Activated CD8-positive, alpha-beta memory T cell treated with anti-CD3 and anti-CD28 coated beads for 48 hours (primary cell): ENCODE measurements at regions not wholly inside any gene's neighbourhood (a gene's known extent, or its start where the extent isn't known, plus 50 kb on each side); places are given as distances from the start of the nearest gene placed in this dataset.

ENCODE experiments used
- DNase-seq, 3 experiments: peaks; one replicate each; pipeline ENCODE4 v3.0.0-alpha.2; 2020; ENCODE audit warnings: low read depth in 2 of 3, low spot score in 2 of 3

DNA sequence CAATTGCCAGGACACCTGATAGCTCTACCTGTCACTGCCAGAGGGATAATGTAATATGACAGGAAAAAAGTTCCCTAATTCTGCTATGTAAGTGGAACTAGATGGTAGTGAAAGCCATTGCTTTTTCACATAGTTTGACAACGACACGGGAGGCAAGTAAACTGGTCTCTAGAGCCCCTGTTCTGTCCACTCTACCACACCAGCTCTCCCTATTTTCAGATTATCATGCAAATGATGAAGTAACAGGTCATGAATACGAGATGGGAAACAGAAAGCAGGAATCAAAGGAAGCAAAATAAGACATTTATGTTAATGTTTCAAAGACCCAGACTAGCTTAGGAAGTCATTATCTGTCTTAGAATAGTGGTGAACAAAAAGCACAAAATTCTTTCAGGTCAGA lies 56.2 kb downstream of the TAF11L14 start:
- DNase-seq = no peak

DNA sequence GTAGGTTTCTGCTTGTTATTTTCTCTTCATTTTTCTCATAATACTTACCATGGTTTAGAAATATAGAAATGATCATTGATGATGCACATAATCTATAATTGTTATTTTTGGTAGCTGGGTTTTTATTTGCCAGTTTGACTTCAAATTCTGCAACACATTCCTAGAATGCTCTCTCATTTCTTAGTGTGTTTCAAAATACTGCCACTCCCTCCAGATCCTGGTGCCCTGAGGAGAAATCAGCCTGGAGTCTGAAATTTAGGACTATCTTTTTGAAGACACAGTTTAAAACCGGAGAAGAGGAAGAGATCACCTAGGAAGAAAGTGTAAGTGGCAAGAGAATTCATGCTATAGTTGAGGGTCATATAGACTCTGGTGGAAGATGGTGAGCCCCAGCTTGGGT lies 57.5 kb downstream of the TAF11L14 start:
- no peak for DNase-seq

DNA sequence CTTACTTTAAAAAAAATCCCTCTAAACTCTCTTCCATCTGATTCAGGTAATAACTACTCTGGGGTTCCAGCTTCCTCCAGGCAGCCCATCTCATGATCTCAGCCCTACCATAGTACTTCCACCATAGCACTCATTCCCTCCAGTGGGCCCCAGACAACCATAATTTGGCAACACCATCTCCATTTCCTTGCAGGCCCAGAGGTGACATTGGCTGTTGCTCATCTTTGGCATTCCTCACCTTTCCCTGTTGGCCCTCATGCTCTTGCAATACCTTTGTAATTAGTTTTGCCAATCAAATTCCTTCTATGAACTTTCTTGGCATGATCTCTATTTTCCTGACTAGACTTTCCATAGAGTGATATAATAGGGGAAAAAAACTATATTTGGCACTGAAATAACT lies 60.1 kb downstream of the TAF11L14 start:
- DNase-seq = no peak

DNA sequence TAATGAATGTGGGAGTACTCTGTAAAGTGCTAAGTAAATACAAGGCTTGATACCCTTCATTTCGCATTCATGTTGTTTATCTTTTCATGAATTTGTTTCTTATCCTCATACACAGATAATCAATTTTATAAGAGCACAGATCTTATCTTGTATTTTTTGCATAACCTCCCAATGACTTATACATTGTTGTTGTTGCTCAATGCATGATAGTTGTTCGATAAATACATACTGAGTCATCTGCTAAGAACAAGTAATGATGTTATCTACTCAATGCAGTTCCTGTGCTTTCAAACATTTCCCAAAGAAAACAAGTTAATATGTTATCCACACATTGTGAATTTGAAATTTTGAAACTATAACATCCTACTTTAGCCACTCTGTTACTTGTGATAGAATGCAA lies 60.7 kb downstream of the TAF11L14 start:
- DNase-seq = no peak

DNA sequence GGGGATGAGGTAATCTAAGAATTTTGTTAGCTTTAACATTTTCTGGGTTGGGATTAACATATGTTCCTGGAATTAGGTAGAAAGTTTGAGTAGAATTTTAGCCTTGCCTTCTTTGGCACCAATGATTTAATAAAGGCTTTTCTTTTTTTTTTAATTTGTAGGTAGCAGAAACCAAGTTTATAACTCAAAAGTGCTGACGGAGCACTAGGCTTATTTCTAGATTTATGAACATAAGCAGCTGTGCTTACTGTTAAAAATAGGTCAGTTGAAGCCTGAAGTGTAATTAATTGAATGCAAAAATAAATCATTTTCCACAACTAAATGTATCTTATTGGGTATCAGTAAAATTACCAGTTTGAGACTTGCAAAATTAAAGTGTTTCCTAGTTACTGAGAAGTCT lies 62.4 kb downstream of the TAF11L14 start:
- no peak for DNase-seq

DNA sequence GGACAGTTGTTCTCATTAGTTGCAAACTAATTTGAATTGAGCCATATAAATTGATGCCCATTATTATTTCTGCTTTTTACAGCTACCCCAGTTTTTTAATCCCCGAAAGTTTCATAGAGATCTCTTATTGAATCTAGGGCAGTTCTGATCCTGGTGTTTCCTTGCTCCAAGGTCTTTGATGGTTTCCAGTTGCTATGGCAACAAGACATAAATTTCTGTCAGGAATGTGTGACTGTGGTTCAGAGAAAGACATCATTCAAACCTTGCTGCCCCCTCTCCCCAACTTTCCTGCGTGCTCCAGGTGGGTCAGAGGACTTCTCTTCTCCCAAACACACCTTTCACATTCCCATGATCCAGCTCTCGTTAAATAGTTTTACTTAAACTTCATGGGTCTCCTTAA lies 63.4 kb downstream of the TAF11L14 start:
- DNase-seq = no peak

DNA sequence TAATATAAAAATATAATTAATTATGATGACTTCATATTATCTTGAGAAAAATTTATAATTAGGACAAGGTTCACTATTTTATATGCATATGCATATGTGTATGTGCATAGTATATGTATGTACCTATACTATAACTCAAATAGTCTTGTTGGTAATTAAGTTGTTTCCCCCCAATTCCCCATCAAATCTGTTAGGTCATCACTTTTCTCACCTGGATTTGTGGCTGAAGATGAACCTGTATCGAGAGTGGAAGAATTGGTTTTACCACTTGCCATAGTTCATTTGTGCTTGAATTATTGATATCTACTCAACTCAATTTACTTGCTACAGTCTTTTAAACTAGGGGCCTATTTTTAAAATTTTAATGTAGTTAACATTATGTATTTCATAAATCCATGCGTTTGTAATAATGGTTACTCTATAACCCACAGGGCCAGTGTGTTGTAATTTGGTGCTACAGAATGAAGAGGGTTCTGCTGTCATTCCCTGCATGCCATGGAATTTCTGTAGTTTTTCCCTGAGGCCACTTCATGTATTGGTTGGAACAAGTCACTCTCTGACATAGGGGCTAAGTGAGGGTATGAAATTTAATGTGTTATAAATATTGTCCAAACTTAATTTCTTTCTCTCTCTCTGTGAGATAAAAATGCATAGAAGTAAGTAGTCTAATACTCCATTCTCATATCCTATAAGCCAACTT lies 74.9 kb downstream of the TAF11L14 start:
- no peak for DNase-seq

DNA sequence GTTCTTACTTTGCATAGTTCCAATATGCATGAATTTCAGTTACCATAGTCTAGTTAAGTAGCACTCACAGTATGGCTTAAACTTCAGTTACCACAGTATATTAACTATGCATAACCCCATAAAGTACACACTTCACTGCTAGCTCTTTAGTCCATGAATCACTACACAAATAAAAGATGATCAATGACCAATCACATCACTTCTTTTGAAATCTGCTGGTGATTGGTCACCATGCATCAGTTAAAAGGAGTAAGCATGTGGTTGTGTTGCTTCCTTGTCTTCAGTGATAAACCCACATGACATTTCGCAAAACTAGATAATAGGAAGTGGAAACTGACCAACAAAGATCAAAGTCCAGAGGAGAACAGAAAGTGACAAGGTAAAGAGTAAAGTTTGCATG lies 79.0 kb downstream of the TAF11L14 start:
- DNase-seq = no peak

DNA sequence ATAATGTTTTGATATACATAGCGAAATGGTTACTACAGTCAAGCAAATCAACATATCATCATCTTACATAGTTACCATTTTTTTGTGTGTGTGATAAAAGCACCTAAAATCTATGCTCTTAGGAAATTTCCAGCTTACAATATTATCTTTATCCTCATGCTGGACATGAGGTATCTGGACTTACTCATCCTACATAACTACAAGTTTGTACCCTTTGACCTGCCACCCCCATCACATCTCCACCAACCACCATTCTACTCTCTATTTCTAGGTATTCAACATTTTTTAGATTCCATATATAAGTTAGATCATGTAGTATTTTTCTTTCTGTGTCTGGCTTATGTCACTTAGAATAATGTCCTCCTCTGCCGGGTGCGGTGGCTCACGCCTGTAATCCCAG lies 79.9 kb downstream of the TAF11L14 start:
- no peak for DNase-seq

DNA sequence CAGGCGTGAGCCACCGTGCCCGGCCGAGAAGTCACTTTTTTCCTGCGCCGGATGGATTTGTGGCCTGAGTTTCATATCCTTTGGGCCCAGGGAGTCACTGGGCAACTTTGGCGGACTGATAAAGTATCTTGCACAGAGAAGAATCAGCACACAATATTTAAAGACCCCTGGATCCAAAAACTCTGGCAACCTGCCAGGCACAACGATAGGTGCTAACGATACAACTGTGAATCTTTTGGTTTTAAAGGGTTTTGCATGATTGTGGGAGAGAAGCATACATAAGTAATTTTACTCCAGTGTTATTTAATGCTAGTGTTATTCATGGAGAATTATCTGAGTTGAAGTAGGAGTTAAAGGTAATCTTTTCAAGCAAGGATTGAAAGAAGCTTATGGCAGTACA lies 85.3 kb downstream of the TAF11L14 start:
- no peak for DNase-seq

DNA sequence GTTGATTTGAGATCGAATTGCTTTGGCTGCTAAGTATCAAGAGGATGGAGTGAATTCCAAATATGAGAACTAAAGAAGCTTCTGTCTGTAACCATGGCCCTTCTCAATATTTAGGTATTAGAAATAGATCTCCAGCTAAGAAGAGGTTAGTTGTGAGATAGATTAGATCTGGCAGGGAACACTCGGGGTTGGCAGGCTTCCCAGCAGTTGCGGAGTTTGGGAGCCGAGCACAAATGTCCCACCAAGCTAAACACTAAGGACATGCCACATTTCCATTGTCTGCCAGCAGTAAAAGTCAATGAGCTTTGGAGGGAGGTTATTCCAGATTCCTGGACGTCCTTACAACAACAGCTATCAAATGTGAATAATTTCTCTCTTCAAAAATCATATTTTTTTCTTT lies 85.8 kb downstream of the TAF11L14 start:
- no peak for DNase-seq

DNA sequence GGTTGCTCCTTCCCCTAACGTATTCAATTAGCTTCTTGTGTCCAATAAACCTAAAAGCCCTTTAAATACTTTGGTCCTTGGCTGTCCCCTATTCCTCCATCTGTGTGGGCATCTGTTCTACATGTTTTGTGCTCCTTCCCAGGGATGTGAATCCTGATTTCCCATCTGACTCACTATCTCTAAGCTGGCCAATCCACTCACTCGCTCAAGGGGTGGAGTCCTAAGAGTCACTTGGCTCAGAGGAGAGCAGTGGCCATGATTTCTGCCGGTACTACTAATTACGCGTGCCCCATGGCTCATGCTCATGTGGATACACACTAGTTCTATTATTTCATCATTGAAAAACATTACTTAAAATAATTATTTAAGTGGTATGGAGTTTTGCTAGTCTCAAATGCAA lies 89.6 kb downstream of the TAF11L14 start:
- DNase-seq = no peak

DNA sequence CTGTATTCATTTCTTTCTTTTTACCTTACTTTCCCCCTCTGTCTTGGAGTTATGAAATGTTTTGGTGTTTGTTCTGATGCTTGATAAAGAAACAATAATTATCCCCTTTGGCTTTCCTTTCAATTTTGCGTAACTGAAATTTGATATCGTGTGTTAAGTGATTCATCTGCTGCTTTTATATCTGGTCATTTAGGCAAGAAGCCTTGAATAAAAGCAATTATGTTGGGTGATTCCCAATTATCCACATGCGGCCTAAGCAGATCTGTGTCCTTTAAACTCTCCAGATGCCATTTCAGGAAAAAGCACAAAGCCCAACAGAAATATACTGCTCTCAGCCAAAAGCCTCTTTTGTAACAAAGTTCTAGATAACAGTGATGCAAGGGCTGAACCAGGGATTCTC lies 92.8 kb downstream of the TAF11L14 start:
- no peak for DNase-seq

DNA sequence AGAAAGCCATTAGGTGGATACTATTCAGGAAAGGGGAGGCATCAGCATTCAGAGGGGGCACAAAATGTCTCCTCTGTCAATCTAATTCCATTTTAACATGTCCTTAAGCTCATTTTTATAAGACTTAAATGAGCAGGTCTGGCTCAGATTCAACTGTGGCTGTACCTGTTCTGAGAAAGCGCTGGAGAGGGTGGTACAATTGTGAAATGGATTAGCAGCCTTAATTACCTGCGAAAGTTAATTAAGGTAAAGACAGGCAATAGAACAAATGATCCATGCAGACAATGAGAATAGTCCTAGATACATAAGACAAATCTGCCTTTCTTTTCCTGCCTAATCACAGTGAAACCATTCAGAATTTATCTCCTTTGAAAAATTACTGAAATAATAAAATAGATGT lies 96.2 kb downstream of the TAF11L14 start:
- no peak for DNase-seq

DNA sequence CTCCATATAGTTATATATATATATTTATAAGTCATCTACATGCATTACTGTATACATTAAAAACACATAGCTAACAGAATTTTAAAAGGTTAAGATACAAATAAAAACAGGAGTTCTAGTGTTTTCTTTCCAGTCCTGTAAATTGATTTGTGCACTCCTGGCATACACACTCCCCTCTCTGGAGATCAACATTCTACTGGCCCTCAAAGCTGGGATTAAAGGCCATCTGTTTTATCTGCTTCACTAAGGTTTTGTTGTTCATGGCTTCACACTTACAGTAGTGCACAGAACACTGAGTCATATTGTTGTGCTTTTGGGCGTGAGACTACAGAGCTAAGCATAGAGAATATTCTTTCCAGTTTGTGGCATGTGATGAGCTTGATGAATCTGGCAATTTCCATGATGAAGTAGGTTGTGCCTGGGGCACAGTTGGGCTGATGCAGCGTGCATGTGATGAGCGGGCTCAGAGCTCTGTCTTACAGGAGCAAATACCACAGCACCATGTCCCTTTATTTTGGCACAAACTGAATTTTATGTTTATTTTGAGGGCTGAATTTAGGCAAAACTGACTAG lies 98.2 kb downstream of the TAF11L14 start:
- no peak for DNase-seq

DNA sequence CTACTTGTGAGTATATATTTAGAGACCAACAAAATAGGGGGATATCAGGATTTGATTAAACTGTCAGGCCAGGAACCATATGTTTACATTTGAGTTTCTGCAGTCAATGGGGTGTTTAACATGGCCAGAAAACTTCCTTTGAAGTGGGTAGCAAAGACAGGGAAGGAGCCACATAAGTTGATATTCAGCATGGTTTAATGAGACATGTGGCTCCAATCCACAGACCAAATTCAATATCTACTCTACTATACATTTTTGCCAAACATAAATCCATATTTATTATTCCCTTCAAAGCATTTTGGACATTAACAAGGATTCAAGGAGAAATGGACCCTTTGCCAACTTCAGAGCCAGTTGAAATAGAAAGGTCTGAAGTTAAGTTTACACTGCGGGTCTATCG lies 99.8 kb downstream of the TAF11L14 start:
- DNase-seq = no peak

DNA sequence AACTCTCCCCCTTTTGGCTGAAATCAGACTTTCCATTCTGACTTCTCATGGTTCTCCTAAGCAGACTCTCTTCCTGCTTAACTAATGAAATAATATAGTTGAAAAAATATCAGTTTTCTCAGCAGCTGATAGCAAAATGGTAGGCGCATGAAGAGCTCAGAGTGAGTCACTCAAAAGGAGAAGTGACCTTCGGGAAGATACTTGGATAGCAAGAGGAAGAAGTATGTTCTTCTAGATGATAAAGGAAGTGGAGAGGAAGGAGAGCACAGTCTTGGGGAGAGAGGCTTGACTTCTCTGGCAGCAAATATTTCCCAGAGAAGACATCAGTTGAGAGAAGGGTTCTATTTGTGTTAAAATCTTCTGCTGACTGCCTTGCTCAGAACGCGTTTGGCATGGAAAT lies 101.5 kb downstream of the TAF11L14 start:
- no peak for DNase-seq

DNA sequence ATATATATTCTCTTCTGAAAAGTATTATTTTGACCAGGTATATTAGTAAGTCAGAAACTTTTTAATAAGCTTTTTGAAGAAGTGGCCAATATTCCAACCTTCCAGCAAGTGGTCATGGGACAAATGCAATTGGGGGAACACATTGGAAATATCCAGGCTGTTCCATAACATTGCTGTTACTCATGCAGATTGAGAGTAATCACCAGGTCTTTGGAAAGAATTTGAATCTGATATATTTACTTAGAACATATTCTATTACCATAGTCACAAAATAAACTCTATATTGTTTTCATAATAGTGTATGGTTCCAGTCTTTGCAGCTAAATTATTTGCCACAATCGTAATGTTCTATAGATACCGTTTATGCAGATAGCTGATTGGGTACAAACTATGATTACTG lies 102.8 kb downstream of the TAF11L14 start:
- DNase-seq = no peak

DNA sequence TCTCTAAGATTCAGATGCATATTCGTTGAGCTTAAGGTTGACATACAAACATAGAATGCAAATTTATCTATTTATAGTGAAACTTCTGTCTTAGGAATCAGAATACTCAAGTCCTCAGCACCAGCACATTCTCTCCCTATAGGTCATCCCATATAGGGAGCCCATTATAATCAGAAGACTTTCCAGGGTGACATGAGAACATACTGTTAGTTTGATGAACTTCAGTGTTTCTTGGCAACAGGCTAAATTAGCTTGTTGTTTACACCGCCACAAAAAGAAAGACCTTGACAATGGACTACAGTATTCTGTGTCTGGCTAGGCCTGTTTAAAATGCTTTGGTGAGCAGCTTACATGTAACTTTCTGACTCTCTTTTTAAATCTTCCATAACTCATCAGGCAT lies 104.2 kb downstream of the TAF11L14 start:
- DNase-seq = no peak

DNA sequence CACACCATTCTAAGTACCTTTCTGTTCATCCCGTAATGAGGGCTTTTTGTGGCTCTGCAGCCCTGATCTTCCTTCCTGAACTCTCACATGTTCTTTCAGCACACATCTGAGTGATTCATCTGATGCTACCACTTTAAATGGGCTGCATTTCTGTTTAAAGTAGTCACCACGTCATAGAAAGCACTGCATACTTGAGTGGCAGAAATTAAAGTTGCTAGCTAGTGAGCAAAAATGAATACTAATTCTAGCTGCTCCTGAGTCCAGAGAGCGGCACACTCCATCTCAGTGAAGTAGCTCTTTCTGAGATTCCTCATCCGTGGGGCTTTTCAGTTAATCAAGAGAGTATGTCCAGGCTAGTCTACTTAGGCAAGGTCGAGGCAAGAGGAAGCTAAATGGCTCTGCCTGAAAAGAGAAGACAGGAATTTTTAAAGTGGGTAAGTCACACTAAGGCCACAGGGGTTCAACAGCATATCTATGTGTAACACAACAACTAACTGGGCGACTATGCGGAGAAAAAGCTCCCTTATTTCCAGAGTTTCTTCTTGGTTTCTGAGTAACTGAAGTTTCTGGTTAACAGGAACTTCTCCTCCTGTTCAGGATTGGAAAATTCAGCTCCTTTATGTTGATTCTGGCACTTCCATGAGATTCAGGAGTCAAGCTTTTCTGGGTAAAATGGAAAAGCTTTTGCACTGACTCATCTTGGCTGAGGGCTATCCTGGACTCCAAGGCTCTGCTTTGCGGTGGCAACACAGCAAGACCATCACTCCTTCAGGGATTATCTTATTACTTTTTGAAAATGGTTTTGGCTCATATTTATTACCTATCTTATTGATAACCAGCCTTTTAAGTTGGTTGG lies 109.5 kb downstream of the TAF11L14 start:
- no peak for DNase-seq

DNA sequence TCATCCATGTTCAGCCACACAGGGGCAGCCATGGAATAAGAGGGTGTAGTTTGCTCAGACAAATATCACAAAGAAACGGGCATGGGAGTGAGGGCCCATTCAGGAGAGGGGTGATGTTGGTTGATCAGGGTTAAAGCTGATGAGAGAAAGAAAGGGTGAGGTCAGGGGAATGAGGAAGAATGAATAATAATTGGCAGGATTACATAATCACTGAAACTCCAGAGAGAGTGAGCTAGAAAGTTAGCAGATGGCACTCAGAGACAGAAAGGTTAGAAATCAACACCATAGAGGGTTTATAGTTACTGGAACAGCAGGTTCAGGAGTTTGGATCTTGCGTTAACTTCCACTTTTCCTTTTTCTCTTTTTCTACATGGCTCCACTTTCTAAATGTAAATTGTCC lies 113.9 kb downstream of the TAF11L14 start:
- DNase-seq = no peak

DNA sequence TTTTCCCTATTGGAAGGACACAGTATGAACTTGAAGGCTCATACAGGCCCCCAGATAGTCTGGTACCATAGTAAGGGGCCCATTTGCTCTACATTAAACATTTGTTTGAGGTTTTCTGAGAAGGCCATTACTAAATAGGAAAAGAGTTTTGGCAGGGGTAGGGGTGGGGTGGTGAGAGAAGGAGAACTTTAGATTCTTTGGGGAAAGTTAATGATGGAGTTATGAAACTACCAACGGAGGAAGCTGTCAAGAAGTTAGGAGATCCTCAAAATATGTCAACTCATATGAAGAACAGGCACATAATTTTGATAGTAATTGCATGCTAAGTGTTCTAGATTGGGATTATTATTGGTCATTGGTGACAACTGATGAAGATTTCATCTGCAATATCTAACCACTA lies 114.7 kb downstream of the TAF11L14 start:
- DNase-seq = no peak
